ENCODE measurements at regions not wholly inside any gene's neighbourhood (a gene's known extent, or its start where the extent isn't known, plus 50 kb on each side); places are given as distances from the start of the nearest gene placed in this dataset.
"Not testable (repeated sequence)": the region's sequence is repeated elsewhere in the genome, so short reads cannot be mapped to it uniquely, and the experiment has no call there.

- H3K9ac ChIP-seq (ENCODE audit: low read length): no peak overlapping the region
- H3K9me3 ChIP-seq (ENCODE audit: control insufficient read depth, low read length): no peaks in the 10 kb centered on the region
- H3K4me1 ChIP-seq (ENCODE audit: control insufficient read depth, insufficient read depth, low read length): no peaks in the 10 kb centered on the region
- H3K27me3 ChIP-seq (ENCODE audit: control insufficient read depth, insufficient read depth, low read length): no peaks in the 10 kb centered on the region
- no peaks in the 10 kb centered on the region for H3K36me3 ChIP-seq (ENCODE audit: control insufficient read depth, insufficient read depth, low read length)
- no peak overlapping the region for H3K4me3 ChIP-seq (ENCODE audit: low read length)
Measured at GRCh38 chr13:111437417-111437816, 117.0 kb downstream of the TEX29 start.

- Histone ChIP-seq H3K9ac (ENCODE audit: low read length) (no peak overlapping the region), H3K36me3 (ENCODE audit: control insufficient read depth, insufficient read depth, low read length) (no peaks in the 10 kb centered on the region), H3K9me3 (ENCODE audit: control insufficient read depth, low read length) (no peaks in the 10 kb centered on the region), H3K4me1 (ENCODE audit: control insufficient read depth, insufficient read depth, low read length) (no peaks in the 10 kb centered on the region), H3K27me3 (ENCODE audit: control insufficient read depth, insufficient read depth, low read length) (no peaks in the 10 kb centered on the region), H3K4me3 (ENCODE audit: low read length) (no peak overlapping the region)
Measured at GRCh38 chr13:111437856-111438547, 117.6 kb downstream of the TEX29 start.

GRCh38 chr13:111440492-111440891, 120.0 kb downstream of the TEX29 start:
- not testable (repeated sequence) for H3K4me1 ChIP-seq (ENCODE audit: control insufficient read depth, insufficient read depth, low read length)

GRCh38 chr13:111443981-111444380, 123.5 kb downstream of the TEX29 start:
- H3K36me3 ChIP-seq (ENCODE audit: control insufficient read depth, insufficient read depth, low read length): no peaks in the 10 kb centered on the region
- H3K9ac ChIP-seq (ENCODE audit: low read length): no peak overlapping the region

More at GRCh38 chr13:111440492-111440891, 120.0 kb downstream of the TEX29 start:
- H3K36me3 ChIP-seq (ENCODE audit: control insufficient read depth, insufficient read depth, low read length); H3K27me3 ChIP-seq (ENCODE audit: control insufficient read depth, insufficient read depth, low read length); H3K9me3 ChIP-seq (ENCODE audit: control insufficient read depth, low read length); H3K9ac ChIP-seq (ENCODE audit: low read length); H3K4me3 ChIP-seq (ENCODE audit: low read length): not testable (repeated sequence)

GRCh38 chr13:111448504-111448903, 128.1 kb downstream of the TEX29 start:
- H3K4me1 ChIP-seq (ENCODE audit: control insufficient read depth, insufficient read depth, low read length): no peaks in the 10 kb centered on the region
- peaks cover 3% of the 10 kb centered on the region for H3K27me3 ChIP-seq (ENCODE audit: control insufficient read depth, insufficient read depth, low read length)
- H3K9ac ChIP-seq (ENCODE audit: low read length): no peak overlapping the region

More at GRCh38 chr13:111443981-111444380, 123.5 kb downstream of the TEX29 start:
- no peak overlapping the region for H3K4me3 ChIP-seq (ENCODE audit: low read length)
- no peaks in the 10 kb centered on the region for H3K27me3 ChIP-seq (ENCODE audit: control insufficient read depth, insufficient read depth, low read length)
- H3K4me1 ChIP-seq (ENCODE audit: control insufficient read depth, insufficient read depth, low read length): no peaks in the 10 kb centered on the region
- no peaks in the 10 kb centered on the region for H3K9me3 ChIP-seq (ENCODE audit: control insufficient read depth, low read length)

GRCh38 chr13:111449041-111449440, 128.6 kb downstream of the TEX29 start:
- Histone ChIP-seq H3K4me1 (ENCODE audit: control insufficient read depth, insufficient read depth, low read length) (no peaks in the 10 kb centered on the region), H3K4me3 (ENCODE audit: low read length) (no peak overlapping the region), H3K9ac (ENCODE audit: low read length) (no peak overlapping the region), H3K9me3 (ENCODE audit: control insufficient read depth, low read length) (no peaks in the 10 kb centered on the region), H3K27me3 (ENCODE audit: control insufficient read depth, insufficient read depth, low read length) (peaks cover 3% of the 10 kb centered on the region), H3K36me3 (ENCODE audit: control insufficient read depth, insufficient read depth, low read length) (no peaks in the 10 kb centered on the region)

More at GRCh38 chr13:111448504-111448903, 128.1 kb downstream of the TEX29 start:
- H3K9me3 ChIP-seq (ENCODE audit: control insufficient read depth, low read length): no peaks in the 10 kb centered on the region
- H3K36me3 ChIP-seq (ENCODE audit: control insufficient read depth, insufficient read depth, low read length): no peaks in the 10 kb centered on the region
- H3K4me3 ChIP-seq (ENCODE audit: low read length): no peak overlapping the region

GRCh38 chr13:111451402-111451801, 131.0 kb downstream of the TEX29 start:
- no peaks in the 10 kb centered on the region for H3K4me1 ChIP-seq (ENCODE audit: control insufficient read depth, insufficient read depth, low read length)
- no peaks in the 10 kb centered on the region for H3K9me3 ChIP-seq (ENCODE audit: control insufficient read depth, low read length)
- peaks cover 3% of the 10 kb centered on the region for H3K27me3 ChIP-seq (ENCODE audit: control insufficient read depth, insufficient read depth, low read length)
- H3K9ac ChIP-seq (ENCODE audit: low read length): no peak overlapping the region
- no peaks in the 10 kb centered on the region for H3K36me3 ChIP-seq (ENCODE audit: control insufficient read depth, insufficient read depth, low read length)
- H3K4me3 ChIP-seq (ENCODE audit: low read length): no peak overlapping the region

GRCh38 chr13:111456452-111457230, 136.2 kb downstream of the TEX29 start:
- H3K4me3 ChIP-seq (ENCODE audit: low read length): no peak overlapping the region
- no peaks in the 10 kb centered on the region for H3K9me3 ChIP-seq (ENCODE audit: control insufficient read depth, low read length)
- no peaks in the 10 kb centered on the region for H3K36me3 ChIP-seq (ENCODE audit: control insufficient read depth, insufficient read depth, low read length)
- H3K4me1 ChIP-seq (ENCODE audit: control insufficient read depth, insufficient read depth, low read length): no peaks in the 10 kb centered on the region
- H3K27me3 ChIP-seq (ENCODE audit: control insufficient read depth, insufficient read depth, low read length): no peaks in the 10 kb centered on the region
- H3K9ac ChIP-seq (ENCODE audit: low read length): no peak overlapping the region

GRCh38 chr13:111458001-111458531, 137.6 kb downstream of the TEX29 start:
- Histone ChIP-seq H3K36me3 (ENCODE audit: control insufficient read depth, insufficient read depth, low read length) (no peaks in the 10 kb centered on the region), H3K9ac (ENCODE audit: low read length) (no peak overlapping the region), H3K4me1 (ENCODE audit: control insufficient read depth, insufficient read depth, low read length) (no peaks in the 10 kb centered on the region), H3K4me3 (ENCODE audit: low read length) (no peak overlapping the region), H3K9me3 (ENCODE audit: control insufficient read depth, low read length) (no peaks in the 10 kb centered on the region), H3K27me3 (ENCODE audit: control insufficient read depth, insufficient read depth, low read length) (no peaks in the 10 kb centered on the region)

GRCh38 chr13:111458739-111459138, 138.3 kb downstream of the TEX29 start:
- H3K4me1 ChIP-seq (ENCODE audit: control insufficient read depth, insufficient read depth, low read length): no peaks in the 10 kb centered on the region

GRCh38 chr13:111459803-111460547, 139.5 kb downstream of the TEX29 start:
- Histone ChIP-seq H3K9ac (ENCODE audit: low read length) (no peak overlapping the region), H3K4me1 (ENCODE audit: control insufficient read depth, insufficient read depth, low read length) (no peaks in the 10 kb centered on the region), H3K4me3 (ENCODE audit: low read length) (no peak overlapping the region), H3K9me3 (ENCODE audit: control insufficient read depth, low read length) (no peaks in the 10 kb centered on the region), H3K36me3 (ENCODE audit: control insufficient read depth, insufficient read depth, low read length) (no peaks in the 10 kb centered on the region), H3K27me3 (ENCODE audit: control insufficient read depth, insufficient read depth, low read length) (no peaks in the 10 kb centered on the region)

More at GRCh38 chr13:111458739-111459138, 138.3 kb downstream of the TEX29 start:
- Histone ChIP-seq H3K9me3 (ENCODE audit: control insufficient read depth, low read length) (no peaks in the 10 kb centered on the region), H3K4me3 (ENCODE audit: low read length) (no peak overlapping the region), H3K27me3 (ENCODE audit: control insufficient read depth, insufficient read depth, low read length) (no peaks in the 10 kb centered on the region), H3K36me3 (ENCODE audit: control insufficient read depth, insufficient read depth, low read length) (no peaks in the 10 kb centered on the region), H3K9ac (ENCODE audit: low read length) (no peak overlapping the region)
